ENCODE measurements at regions not wholly inside any gene's neighbourhood (a gene's known extent, or its start where the extent isn't known, plus 50 kb on each side); places are given as distances from the start of the nearest gene placed in this dataset.

GRCh38 chr20:1720226-1720625, 62.6 kb upstream of the SIRPG start:
- TF ChIP-seq EZH2phosphoT487 (IDR thresholded peaks at IDR 0.05; ENCODE audit: insufficient read depth, low read depth) (no peak), EZH2 (IDR thresholded peaks at IDR 0.05; ENCODE audit: insufficient read depth, poor library complexity, severe bottlenecking) (no peak)

All from GM23248 (cell line).